Ovary (tissue), 3 donors: ENCODE measurements at regions not wholly inside any gene's neighbourhood (a gene's known extent, or its start where the extent isn't known, plus 50 kb on each side); places are given as distances from the start of the nearest gene placed in this dataset.
"Not testable (repeated sequence)": the region's sequence is repeated elsewhere in the genome, so short reads cannot be mapped to it uniquely, and the experiment has no call there.

Experiments
- EP300 ChIP-seq: sonication (generic); formaldehyde crosslinking; IDR thresholded peaks from one replicate; pipeline ENCODE4 v1.6.1; 2017; ENCODE audit warnings: antibody characterized with exemption
- POLR2A ChIP-seq: fragments of 450-650 bp; IDR thresholded peaks from one replicate; pipeline ENCODE4 v1.6.1; 2017; ENCODE audit warnings: antibody characterized with exemption, mild to moderate bottlenecking, moderate library complexity
- TF ChIP-seq, protein P1 (sequence below), 3 donors: fragments of 450-650 bp in 2 of 3; fragments of 200-600 bp in 1 of 3; IDR thresholded peaks; one replicate each; pipeline versions ENCODE4 v1.5.1 to v1.8.0; 2016 to 2022; ENCODE audit warnings: antibody characterized with exemption in 3 of 3, mild to moderate bottlenecking in 1 of 3
- donor health status: DM: no; HTN: no; CAD: no.

DNA sequence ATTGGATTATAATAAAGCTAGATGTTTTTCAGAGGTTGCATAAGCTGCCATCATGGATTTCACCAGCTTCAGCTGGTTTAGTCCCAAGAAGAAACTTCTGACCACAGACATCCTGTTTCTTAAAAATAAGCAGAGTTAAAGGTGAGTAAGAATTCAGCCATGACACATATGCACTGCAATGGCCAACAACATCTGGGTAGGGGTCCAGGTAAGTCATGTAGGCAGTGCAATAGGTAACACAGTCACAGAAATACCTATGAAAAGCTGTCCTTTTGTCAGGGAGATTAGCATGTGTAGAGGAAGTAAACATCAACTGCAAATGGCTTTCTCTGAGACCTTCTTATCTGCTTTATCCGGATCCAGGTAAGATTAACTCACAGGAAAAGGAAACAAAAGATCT, 85.6 kb downstream of the PPIAL4G start:
- TF ChIP-seq, protein P1, sequence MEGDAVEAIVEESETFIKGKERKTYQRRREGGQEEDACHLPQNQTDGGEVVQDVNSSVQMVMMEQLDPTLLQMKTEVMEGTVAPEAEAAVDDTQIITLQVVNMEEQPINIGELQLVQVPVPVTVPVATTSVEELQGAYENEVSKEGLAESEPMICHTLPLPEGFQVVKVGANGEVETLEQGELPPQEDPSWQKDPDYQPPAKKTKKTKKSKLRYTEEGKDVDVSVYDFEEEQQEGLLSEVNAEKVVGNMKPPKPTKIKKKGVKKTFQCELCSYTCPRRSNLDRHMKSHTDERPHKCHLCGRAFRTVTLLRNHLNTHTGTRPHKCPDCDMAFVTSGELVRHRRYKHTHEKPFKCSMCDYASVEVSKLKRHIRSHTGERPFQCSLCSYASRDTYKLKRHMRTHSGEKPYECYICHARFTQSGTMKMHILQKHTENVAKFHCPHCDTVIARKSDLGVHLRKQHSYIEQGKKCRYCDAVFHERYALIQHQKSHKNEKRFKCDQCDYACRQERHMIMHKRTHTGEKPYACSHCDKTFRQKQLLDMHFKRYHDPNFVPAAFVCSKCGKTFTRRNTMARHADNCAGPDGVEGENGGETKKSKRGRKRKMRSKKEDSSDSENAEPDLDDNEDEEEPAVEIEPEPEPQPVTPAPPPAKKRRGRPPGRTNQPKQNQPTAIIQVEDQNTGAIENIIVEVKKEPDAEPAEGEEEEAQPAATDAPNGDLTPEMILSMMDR (IDR thresholded peaks at IDR 0.05), result not testable (repeated sequence)
- TF ChIP-seq EP300, POLR2A: not testable (repeated sequence)
